D721Med (cell line): ENCODE measurements at regions not wholly inside any gene's neighbourhood (a gene's known extent, or its start where the extent isn't known, plus 50 kb on each side); places are given as distances from the start of the nearest gene placed in this dataset.
"Not testable (repeated sequence)": the region's sequence is repeated elsewhere in the genome, so short reads cannot be mapped to it uniquely, and the experiment has no call there.

Source experiments
- DNase-seq: peaks from one replicate; pipeline ENCODE4 v3.0.0; 2011; ENCODE audit warnings: low spot score; ENCODE audit not compliant: insufficient read length
- FAIRE-seq: peaks from 2 replicates; lab custom pipeline; 2011; peaks lifted over from hg19 to GRCh38; lab: Jason Lieb, UNC
- CTCF ChIP-seq: IDR thresholded peaks from 2 replicates; pipeline ENCODE4 v1.5.1; 2012; ENCODE audit warnings: mild to moderate bottlenecking, control low read depth; ENCODE audit not compliant: insufficient read depth; ENCODE audit errors: missing control alignments

DNA sequence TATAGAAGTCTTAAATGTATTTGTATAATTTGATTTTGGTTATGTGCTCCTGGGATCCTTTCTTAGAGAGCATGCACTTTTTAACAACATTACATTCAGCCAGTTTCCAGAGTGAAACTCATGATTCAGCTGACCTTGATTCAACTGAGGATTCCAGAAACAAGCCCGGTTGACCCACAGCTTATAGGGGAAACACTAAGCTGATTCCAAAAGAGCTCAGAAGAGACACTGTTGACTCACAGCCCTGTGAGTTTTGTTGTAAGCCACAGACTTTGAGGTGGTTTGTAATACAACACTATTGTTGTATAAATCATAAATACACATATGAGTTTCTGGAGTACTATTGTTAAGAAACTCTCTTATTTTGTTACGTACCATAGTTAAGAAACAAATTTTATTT, 133.8 kb upstream of the MGAT4C start:
- TF ChIP-seq CTCF: no peak
- DNase-seq (no peak), FAIRE-seq (no peak)

DNA sequence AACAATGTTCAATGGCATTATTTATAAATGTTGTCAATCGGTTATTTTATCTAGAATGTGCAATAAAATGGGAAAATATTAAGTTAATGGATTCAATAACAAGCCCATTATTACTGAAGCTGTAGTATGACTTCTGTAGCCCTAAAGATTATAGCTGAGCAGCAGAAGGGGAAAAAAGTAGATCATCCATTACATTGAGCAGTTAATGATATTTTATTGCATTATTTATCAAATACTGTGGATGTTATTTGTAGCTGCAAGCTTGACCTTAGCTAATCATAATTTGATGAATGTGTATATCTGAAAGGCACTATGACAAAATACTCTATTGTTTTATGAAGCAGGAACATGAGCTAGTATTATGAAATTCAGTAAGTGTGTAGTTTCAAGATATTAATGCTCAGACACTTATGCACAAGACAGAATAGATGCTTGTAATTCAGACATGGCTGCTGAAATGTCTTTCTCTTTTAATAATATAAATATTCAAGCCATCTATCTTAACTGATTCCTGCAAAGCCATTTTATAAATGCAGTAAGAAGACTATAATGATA, 131.5 kb upstream of the MGAT4C start:
- FAIRE-seq: no peak
- TF ChIP-seq CTCF: no peak
- no peak for DNase-seq

DNA sequence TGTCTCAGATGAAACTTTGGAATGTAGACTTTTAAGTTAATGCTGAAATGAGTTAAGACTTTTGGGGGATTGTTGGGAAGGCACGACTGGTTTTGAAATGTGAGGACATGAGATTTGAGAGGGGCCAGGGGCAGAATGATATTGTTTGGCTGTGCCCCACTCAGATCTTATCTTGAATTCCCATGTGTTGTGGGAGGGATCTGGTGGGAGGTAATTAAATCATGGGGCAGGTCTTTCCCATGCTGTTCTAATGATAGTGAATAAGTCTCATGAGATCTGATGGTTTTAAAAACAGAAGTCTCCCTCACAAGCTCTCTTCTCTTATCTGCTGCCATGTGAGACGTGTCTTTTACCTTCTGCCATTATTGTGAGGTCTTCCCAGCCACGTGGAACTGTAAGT, 127.6 kb upstream of the MGAT4C start:
- DNase-seq, FAIRE-seq: not testable (repeated sequence)

- no peak for TF ChIP-seq CTCF
- DNase-seq (no peak), FAIRE-seq (no peak)
Observed at GRCh38 chr12:86379337-86379736, 123.1 kb upstream of the MGAT4C start.

DNA sequence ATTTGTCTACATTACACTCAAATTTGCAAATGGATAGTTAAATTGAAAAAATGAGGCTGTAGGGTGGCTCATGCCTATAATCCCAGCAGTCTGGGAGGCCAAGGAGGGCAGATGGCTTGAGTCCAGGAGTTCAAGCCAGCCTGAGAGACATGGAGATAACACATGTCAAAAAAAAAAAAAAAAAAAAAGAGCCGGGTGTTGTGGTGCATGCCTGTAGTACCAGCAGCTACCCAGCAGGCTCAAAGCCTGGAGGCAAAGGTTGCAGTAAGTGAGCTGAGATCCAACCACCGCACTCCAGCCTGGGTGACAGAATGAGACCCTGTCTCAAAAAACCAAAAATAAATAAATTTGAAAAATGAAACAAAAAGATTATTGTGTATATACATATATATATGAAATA, 119.9 kb upstream of the MGAT4C start:
- DNase-seq (no peak), FAIRE-seq (no peak)
- no peak for TF ChIP-seq CTCF

- TF ChIP-seq CTCF: no peak
- FAIRE-seq: no peak
- no peak for DNase-seq
Observed at GRCh38 chr12:86373813-86374212, 117.6 kb upstream of the MGAT4C start.

DNA sequence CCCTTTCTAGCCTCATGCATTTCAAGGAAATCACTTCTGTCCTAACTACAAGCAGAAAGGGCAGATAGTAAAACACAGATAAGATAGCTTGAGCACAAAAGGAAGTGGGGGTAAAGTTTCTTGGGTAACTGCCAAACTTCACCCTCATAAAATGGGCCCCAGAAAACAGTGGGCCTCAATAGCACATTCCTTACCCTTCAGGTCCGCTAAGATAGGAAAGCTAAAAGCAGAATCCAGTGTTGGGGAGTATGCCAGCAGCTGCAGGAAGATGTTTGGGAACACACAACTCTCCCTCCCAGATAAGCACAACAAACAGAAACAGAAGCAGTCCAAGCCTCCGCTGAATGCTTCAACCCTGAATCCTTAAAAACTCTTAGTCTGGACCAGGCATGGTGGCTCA, 110.9 kb upstream of the MGAT4C start:
- TF ChIP-seq CTCF: no peak
- DNase-seq (no peak), FAIRE-seq (no peak)

DNA sequence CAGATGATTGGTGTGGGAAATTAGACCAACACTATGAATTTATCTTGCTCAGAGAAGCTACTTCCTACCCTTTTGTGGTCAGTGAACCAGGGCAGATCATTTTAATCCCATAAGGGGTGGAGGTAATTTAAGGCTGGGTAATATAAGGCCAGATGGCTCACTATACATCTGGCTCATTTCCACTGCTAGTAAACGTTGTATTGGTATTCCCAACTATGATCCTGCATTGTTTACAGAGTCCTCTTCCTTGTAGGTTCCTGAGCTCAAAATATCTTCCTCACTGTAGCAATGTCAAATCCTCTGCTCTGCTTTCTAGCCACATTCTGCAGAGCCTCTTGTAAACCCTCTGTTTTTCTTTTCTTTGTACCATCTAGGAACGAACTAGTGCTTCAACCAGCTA, 93.0 kb upstream of the MGAT4C start:
- no peak for TF ChIP-seq CTCF
- DNase-seq: no peak
- peak; percentile 16 for FAIRE-seq
